ENCODE measurements at regions not wholly inside any gene's neighbourhood (a gene's known extent, or its start where the extent isn't known, plus 50 kb on each side); places are given as distances from the start of the nearest gene placed in this dataset.

- H3K9me3 ChIP-seq (ENCODE audit: control insufficient read depth, low read length), result no peaks in the 10 kb centered on the region
- no peaks in the 10 kb centered on the region for H3K27me3 ChIP-seq (ENCODE audit: control insufficient read depth, insufficient read depth, low read length)
- TF ChIP-seq CTCF (IDR thresholded peaks at IDR 0.05), result no peak
- H3K4me3 ChIP-seq (ENCODE audit: low read depth, low read length), result no peak overlapping the region
- H3K4me2 ChIP-seq (ENCODE audit: low read length), result no peak overlapping the region
- H3K9ac ChIP-seq, result no peak overlapping the region
- H3K79me2 ChIP-seq, result no peaks in the 10 kb centered on the region
- no peaks in the 10 kb centered on the region for H3K36me3 ChIP-seq (ENCODE audit: control insufficient read depth, insufficient read depth, low read length)
- no peak overlapping the region for H3K27ac ChIP-seq
- no peak overlapping the region for H2AFZ ChIP-seq
- no peaks in the 10 kb centered on the region for H3K4me1 ChIP-seq
These were observed 217.6 kb downstream of the TMEM167A start for GRCh38 chr5:82859451-82860140.

GRCh38 chr5:82858151-82859025 lies 218.8 kb downstream of the TMEM167A start:
- Histone ChIP-seq H3K9me3 (ENCODE audit: control insufficient read depth, low read length) (no peaks in the 10 kb centered on the region), H3K9ac (no peak overlapping the region), H3K79me2 (no peaks in the 10 kb centered on the region), H3K4me1 (no peaks in the 10 kb centered on the region), H2AFZ (no peak overlapping the region), H3K4me3 (ENCODE audit: low read depth, low read length) (no peak overlapping the region), H3K36me3 (ENCODE audit: control insufficient read depth, insufficient read depth, low read length) (no peaks in the 10 kb centered on the region), H3K27me3 (ENCODE audit: control insufficient read depth, insufficient read depth, low read length) (no peaks in the 10 kb centered on the region), H3K27ac (no peak overlapping the region), H3K4me2 (ENCODE audit: low read length) (no peak overlapping the region)
- TF ChIP-seq CTCF (IDR thresholded peaks at IDR 0.05), result no peak

- H3K4me3 ChIP-seq (ENCODE audit: low read depth, low read length), result no peak overlapping the region
- H3K9me3 ChIP-seq (ENCODE audit: control insufficient read depth, low read length), result no peaks in the 10 kb centered on the region
- H3K27ac ChIP-seq, result no peak overlapping the region
- H3K36me3 ChIP-seq (ENCODE audit: control insufficient read depth, insufficient read depth, low read length), result no peaks in the 10 kb centered on the region
- no peaks in the 10 kb centered on the region for H3K27me3 ChIP-seq (ENCODE audit: control insufficient read depth, insufficient read depth, low read length)
- no peak overlapping the region for H3K4me2 ChIP-seq (ENCODE audit: low read length)
- TF ChIP-seq CTCF (IDR thresholded peaks at IDR 0.05), result no peak
- H3K9ac ChIP-seq, result no peak overlapping the region
- no peaks in the 10 kb centered on the region for H3K79me2 ChIP-seq
- no peaks in the 10 kb centered on the region for H3K4me1 ChIP-seq
- no peak overlapping the region for H2AFZ ChIP-seq
These were observed 221.2 kb downstream of the TMEM167A start for GRCh38 chr5:82855893-82856550.

GRCh38 chr5:82854956-82855355 lies 222.2 kb downstream of the TMEM167A start:
- Histone ChIP-seq H3K27me3 (ENCODE audit: control insufficient read depth, insufficient read depth, low read length) (no peaks in the 10 kb centered on the region), H3K27ac (no peak overlapping the region), H3K79me2 (no peaks in the 10 kb centered on the region), H3K9ac (no peak overlapping the region), H3K9me3 (ENCODE audit: control insufficient read depth, low read length) (no peaks in the 10 kb centered on the region), H3K4me3 (ENCODE audit: low read depth, low read length) (no peak overlapping the region), H3K4me1 (no peaks in the 10 kb centered on the region), H3K36me3 (ENCODE audit: control insufficient read depth, insufficient read depth, low read length) (no peaks in the 10 kb centered on the region), H3K4me2 (ENCODE audit: low read length) (no peak overlapping the region), H2AFZ (no peak overlapping the region)
- TF ChIP-seq CTCF (IDR thresholded peaks at IDR 0.05), result no peak

Measured in parathyroid adenoma (tissue), 2 donors.